HepG2 (cell line): ENCODE measurements at regions not wholly inside any gene's neighbourhood (a gene's known extent, or its start where the extent isn't known, plus 50 kb on each side); places are given as distances from the start of the nearest gene placed in this dataset.

Experiments
- ATAC-seq: fragments of 200-7000 bp; cut with Tn5 transposase; 3 replicates; pipeline ENCODE4 v1.9.1; 2020; ENCODE audit warnings: mild to moderate bottlenecking, moderate library complexity
- BruUV-seq: library from RNA; stranded (reverse); fragments of 400-500 nt; replicated peaks from 2 replicates; lab custom pipeline; 2021; lab: Mats Ljungman, UMichigan
- CTCF ChIA-PET: fragments of 300-600 bp; formaldehyde crosslinking; extraction: SDS; loops from one replicate; lab custom pipeline; 2021; ENCODE audit warnings: low total read pairs, inconsistent platforms, low intra/inter-chr PET ratio; lab: Yijun Ruan, JAX
- POLR2A ChIA-PET: fragments of 350-600 bp; sonication (Branson Sonifier 250); formaldehyde crosslinking; loops from one replicate; lab custom pipeline; 2020; ENCODE audit warnings: antibody characterized with exemption, inconsistent platforms; lab: Yijun Ruan, JAX
- DNase-seq: peaks from one replicate; pipeline ENCODE4 v3.0.0-alpha.2; 2015; ENCODE audit warnings: low spot score
- FAIRE-seq: peaks from 3 replicates; lab custom pipeline; 2011; peaks lifted over from hg19 to GRCh38; lab: Jason Lieb, UNC
- H2AFZ ChIP-seq: one replicate; pipeline ENCODE4 v1.6.1; 2011; ENCODE audit warnings: low read length, inconsistent platforms
- H3K27ac ChIP-seq: fragments of 300-600 bp; 3 replicates; pipeline ENCODE4 v1.8.0; 2011; ENCODE audit warnings: mixed run types, mild to moderate bottlenecking, mixed read lengths, low read length, inconsistent platforms; ENCODE audit not compliant: insufficient read depth; ENCODE audit errors: extremely low read length
- H3K27me3 ChIP-seq, 2 experiments: fragments of 200-600 bp in 1 of 2; 2 replicates in 1 of 2; 3 replicates in 1 of 2; pipeline versions ENCODE4 v1.6.0 to v1.8.0; 2011; ENCODE audit warnings: low read length in 2 of 2, mild to moderate bottlenecking in 2 of 2, moderate library complexity in 2 of 2, inconsistent platforms in 1 of 2; ENCODE audit not compliant: insufficient read depth in 2 of 2, control insufficient read depth in 1 of 2
- H3K36me3 ChIP-seq, 2 experiments: fragments of 200-600 bp in 1 of 2; replicated peaks in 1 of 2; 2 replicates in 1 of 2; 3 replicates in 1 of 2; pipeline versions ENCODE4 v1.5.1 to v1.8.0; 2011; ENCODE audit warnings: low read length in 2 of 2, inconsistent platforms in 1 of 2; ENCODE audit not compliant: insufficient read depth in 2 of 2, control insufficient read depth in 1 of 2
- H3K4me1 ChIP-seq: 2 replicates; pipeline ENCODE4 v1.5.1; 2012; ENCODE audit warnings: low read length, inconsistent platforms; ENCODE audit not compliant: insufficient read depth
- H3K4me2 ChIP-seq: 2 replicates; pipeline ENCODE4 v1.6.0; 2011; ENCODE audit warnings: low read depth, low read length, inconsistent platforms
- H3K4me3 ChIP-seq, 3 experiments: fragments of 200-600 bp in 1 of 3; sonication (generic), shearing (Covaris generic) in 1 of 3; replicated peaks in 1 of 3; 2 replicates each; pipeline ENCODE4 v1.5.1; 2011 to 2016; ENCODE audit warnings: low read length in 3 of 3, inconsistent platforms in 2 of 3, low read depth in 2 of 3, mild to moderate bottlenecking in 2 of 3, control low read depth in 1 of 3, mixed read lengths in 1 of 3; ENCODE audit not compliant: insufficient read depth in 1 of 3
- H3K79me2 ChIP-seq: one replicate; pipeline ENCODE4 v1.6.1; 2011; ENCODE audit warnings: low read length, inconsistent platforms; ENCODE audit not compliant: insufficient read depth
- H3K9ac ChIP-seq: 2 replicates; pipeline ENCODE4 v1.6.0; 2011; ENCODE audit warnings: mild to moderate bottlenecking, low read depth, low read length, inconsistent platforms; ENCODE audit not compliant: insufficient read depth
- H3K9me3 ChIP-seq: 2 replicates; pipeline ENCODE4 v1.5.1; 2012; ENCODE audit warnings: mild to moderate bottlenecking, low read length
- H4K20me1 ChIP-seq: 2 replicates; pipeline ENCODE4 v1.6.0; 2011; ENCODE audit warnings: inconsistent platforms, mild to moderate bottlenecking, low read length, moderate library complexity; ENCODE audit not compliant: insufficient read depth
- CEBPZ ChIP-seq: IDR thresholded peaks from 2 replicates; pipeline ENCODE4 v1.6.1; 2012; ENCODE audit warnings: low read length, improper control_type of control experiment
- CSRNP1 ChIP-seq: sonication (generic); formaldehyde crosslinking; IDR thresholded peaks from 2 replicates; pipeline ENCODE4 v1.8.1; 2023; ENCODE audit warnings: mild to moderate bottlenecking, missing genetic modification reagents
- HDAC2 ChIP-seq: sonication (generic); formaldehyde crosslinking; IDR thresholded peaks from 2 replicates; pipeline ENCODE4 v1.4.0; 2020; ENCODE audit warnings: missing genetic modification reagents
- MZF1 ChIP-seq: sonication (generic); formaldehyde crosslinking; IDR thresholded peaks from 2 replicates; pipeline ENCODE4 v1.8.1; 2023; ENCODE audit warnings: mild to moderate bottlenecking, missing genetic modification reagents, borderline replicate concordance
- NAIF1 ChIP-seq: sonication (generic); formaldehyde crosslinking; IDR thresholded peaks from 2 replicates; pipeline ENCODE4 v1.5.0; 2020; ENCODE audit warnings: mild to moderate bottlenecking, missing genetic modification reagents, borderline replicate concordance
- SYNCRIP ChIP-seq: fragments of 200-400 bp; formaldehyde crosslinking; IDR thresholded peaks from 2 replicates; pipeline ENCODE4 v1.6.1; 2018; ENCODE audit warnings: mild to moderate bottlenecking, low read depth, low read length; ENCODE audit not compliant: insufficient read depth
- YEATS2 ChIP-seq: sonication (generic); formaldehyde crosslinking; IDR thresholded peaks from 2 replicates; pipeline ENCODE4 v1.4.0; 2020; ENCODE audit warnings: missing genetic modification reagents, borderline replicate concordance
- ZBTB14 ChIP-seq: sonication (generic); formaldehyde crosslinking; IDR thresholded peaks from 2 replicates; pipeline ENCODE4 v1.4.0; 2020; ENCODE audit warnings: missing genetic modification reagents
- ZFY ChIP-seq: sonication (generic); formaldehyde crosslinking; IDR thresholded peaks from 2 replicates; pipeline ENCODE4 v1.4.0; 2020; ENCODE audit warnings: missing genetic modification reagents
- ZKSCAN8 ChIP-seq: IDR thresholded peaks from 2 replicates; pipeline ENCODE4 v1.6.1; 2016; ENCODE audit warnings: borderline replicate concordance, missing genetic modification reagents, missing compliant biosample characterization
- ZNF446 ChIP-seq: sonication (generic); formaldehyde crosslinking; IDR thresholded peaks from 2 replicates; pipeline ENCODE4 v1.5.0; 2020; ENCODE audit warnings: mild to moderate bottlenecking, missing genetic modification reagents
- WGBS: methylation state at CpG from one replicate; pipeline ENCODE4 v1.1.6; 2017; ENCODE audit warnings: low lambda C conversion rate; 5-methylcytosine and 5-hydroxymethylcytosine counted together
- in situ Hi-C: cut with HindIII; loops from 2 replicates; pipeline ENCODE4 v1.10.0; 2017; ENCODE audit warnings: low pct_unique_long_range_greater_than_20kb; ENCODE audit not compliant: extremely low pct_ligation_motif_present
- intact Hi-C: fragments of 100-400 bp; cut with micrococcal nuclease; formaldehyde crosslinking; loops from one replicate; pipeline ENCODE4 v1.10.0; 2022; ENCODE audit not compliant: unreplicated experiment
- TF ChIP-seq, protein P1 (sequence below): IDR thresholded peaks from 2 replicates; pipeline ENCODE4 v1.6.1; 2016; ENCODE audit warnings: mild to moderate bottlenecking

DNA sequence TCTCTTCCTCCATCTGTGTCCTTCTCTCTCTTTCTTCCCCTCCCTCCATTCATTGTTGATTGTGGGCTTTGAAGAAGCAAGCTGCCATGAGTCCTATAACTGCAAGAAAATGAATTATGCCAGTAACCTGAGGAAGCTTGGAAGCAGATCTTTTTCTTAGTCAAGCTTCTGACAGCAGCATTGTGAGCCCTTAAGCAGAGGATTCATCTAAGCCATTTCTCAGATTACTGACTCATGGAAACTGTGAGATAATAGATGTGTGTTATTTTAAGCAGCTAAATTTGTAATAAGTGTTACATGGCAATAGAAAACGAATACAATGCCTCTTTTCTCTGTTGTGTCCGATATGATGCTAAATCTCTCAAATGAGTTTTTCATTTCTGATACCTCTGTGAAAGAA lies 1109.7 kb downstream of the CDH11 start (continued):
- TF ChIP-seq, protein P1, sequence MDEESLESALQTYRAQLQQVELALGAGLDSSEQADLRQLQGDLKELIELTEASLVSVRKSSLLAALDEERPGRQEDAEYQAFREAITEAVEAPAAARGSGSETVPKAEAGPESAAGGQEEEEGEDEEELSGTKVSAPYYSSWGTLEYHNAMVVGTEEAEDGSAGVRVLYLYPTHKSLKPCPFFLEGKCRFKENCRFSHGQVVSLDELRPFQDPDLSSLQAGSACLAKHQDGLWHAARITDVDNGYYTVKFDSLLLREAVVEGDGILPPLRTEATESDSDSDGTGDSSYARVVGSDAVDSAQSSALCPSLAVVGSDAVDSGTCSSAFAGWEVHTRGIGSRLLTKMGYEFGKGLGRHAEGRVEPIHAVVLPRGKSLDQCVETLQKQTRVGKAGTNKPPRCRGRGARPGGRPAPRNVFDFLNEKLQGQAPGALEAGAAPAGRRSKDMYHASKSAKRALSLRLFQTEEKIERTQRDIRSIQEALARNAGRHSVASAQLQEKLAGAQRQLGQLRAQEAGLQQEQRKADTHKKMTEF: no peak
- TF ChIP-seq HDAC2 (CRISPR knock-in tag) (no peak), ZFY (CRISPR knock-in tag) (no peak), NAIF1 (CRISPR knock-in tag) (no peak), ZBTB14 (CRISPR knock-in tag) (no peak), SYNCRIP (no peak)

- CTCF ChIA-PET: no interaction called here
- Histone ChIP-seq H2AFZ (no peak overlapping the region), H3K4me2 (no peak overlapping the region), H3K4me1 (no peaks in the 10 kb centered on the region), H3K9me3 (peaks cover 27% of the 10 kb centered on the region), H3K36me3 (no peaks in the 10 kb centered on the region), H3K79me2 (no peaks in the 10 kb centered on the region), H4K20me1 (no peaks in the 10 kb centered on the region), H3K27me3 (no peaks in the 10 kb centered on the region), H3K4me3 (no peak overlapping the region), H3K9ac (no peak overlapping the region), H3K27ac (no peak overlapping the region)
- no peak for ATAC-seq
- no peak for FAIRE-seq
- POLR2A ChIA-PET: no interaction called here
- in situ Hi-C loops (no loop called here), intact Hi-C loops (no loop called here)
- 0% methylated on average over 2 of the region's 2 CpGs for WGBS
- DNase-seq: no peak
- BruUV-seq: no TSS peak
- TF ChIP-seq ZNF446 (no peak), MZF1 (CRISPR knock-in tag) (no peak), YEATS2 (CRISPR knock-in tag) (no peak), CEBPZ (no peak), ZKSCAN8 (no peak), CSRNP1 (CRISPR knock-in tag) (no peak)
These were observed 1110.2 kb downstream of the CDH11 start for GRCh38 chr16:64011650-64012049.
